ENCODE measurements at regions not wholly inside any gene's neighbourhood (a gene's known extent, or its start where the extent isn't known, plus 50 kb on each side); places are given as distances from the start of the nearest gene placed in this dataset.

- TF ChIP-seq BACH2 (CRISPR knock-in tag; IDR thresholded peaks at IDR 0.05; ENCODE audit: borderline replicate concordance) (no peak), CSDC2 (CRISPR knock-in tag; IDR thresholded peaks at IDR 0.05) (no peak), ZNF8 (CRISPR knock-in tag; IDR thresholded peaks at IDR 0.05) (no peak), OSR1 (CRISPR knock-in tag; IDR thresholded peaks at IDR 0.05) (no peak), ZNF565 (CRISPR knock-in tag; conservative IDR thresholded peaks at IDR 0.05; ENCODE audit: low read depth) (no peak), GLIS3 (CRISPR knock-in tag; IDR thresholded peaks at IDR 0.05) (no peak), ZC3H10 (CRISPR knock-in tag; IDR thresholded peaks at IDR 0.05) (no peak), TOX (CRISPR knock-in tag; IDR thresholded peaks at IDR 0.05; ENCODE audit: borderline replicate concordance) (no peak), PPARA (CRISPR knock-in tag; IDR thresholded peaks at IDR 0.05; ENCODE audit: borderline replicate concordance) (no peak), ESRRG (CRISPR knock-in tag; IDR thresholded peaks at IDR 0.05) (no peak), ARNTL (CRISPR knock-in tag; IDR thresholded peaks at IDR 0.05; ENCODE audit: borderline replicate concordance, low read depth) (no peak)
- ATAC-seq = no peak
Observed at GRCh38 chr3:46091046-46091445, 63.8 kb upstream of the XCR1 start.

GRCh38 chr3:46090161-46090591 lies 62.9 kb upstream of the XCR1 start:
- no peak for ATAC-seq

GRCh38 chr3:46089237-46090011 lies 62.1 kb upstream of the XCR1 start:
- no peak for ATAC-seq
- TF ChIP-seq RARB (CRISPR knock-in tag; IDR thresholded peaks at IDR 0.05) (no peak), ZC3H10 (CRISPR knock-in tag; IDR thresholded peaks at IDR 0.05) (no peak), TCF4 (CRISPR knock-in tag; IDR thresholded peaks at IDR 0.05; ENCODE audit: borderline replicate concordance) (no peak), BACH2 (CRISPR knock-in tag; IDR thresholded peaks at IDR 0.05; ENCODE audit: borderline replicate concordance) (no peak), TSHZ2 (CRISPR knock-in tag; IDR thresholded peaks at IDR 0.05) (no peak), ZNF70 (CRISPR knock-in tag; IDR thresholded peaks at IDR 0.05) (no peak)

More at GRCh38 chr3:46090161-46090591, 62.9 kb upstream of the XCR1 start:
- TF ChIP-seq PPARA (CRISPR knock-in tag; IDR thresholded peaks at IDR 0.05; ENCODE audit: borderline replicate concordance) = no peak
- no peak for TF ChIP-seq BACH2 (CRISPR knock-in tag; IDR thresholded peaks at IDR 0.05; ENCODE audit: borderline replicate concordance)
- TF ChIP-seq RARB (CRISPR knock-in tag; IDR thresholded peaks at IDR 0.05) = no peak
- TF ChIP-seq POU6F1 (CRISPR knock-in tag; IDR thresholded peaks at IDR 0.05; ENCODE audit: borderline replicate concordance, low read depth) = no peak
- TF ChIP-seq PATZ1 (CRISPR knock-in tag; IDR thresholded peaks at IDR 0.05; ENCODE audit: borderline replicate concordance) = no peak
- no peak for TF ChIP-seq ZC3H10 (CRISPR knock-in tag; IDR thresholded peaks at IDR 0.05)
- TF ChIP-seq CSRNP3 (CRISPR knock-in tag; IDR thresholded peaks at IDR 0.05) = no peak
- TF ChIP-seq SNAI2 (CRISPR knock-in tag; IDR thresholded peaks at IDR 0.05) = no peak
- no peak for TF ChIP-seq GLIS3 (CRISPR knock-in tag; IDR thresholded peaks at IDR 0.05)
- TF ChIP-seq ZNF70 (CRISPR knock-in tag; IDR thresholded peaks at IDR 0.05) = no peak
- TF ChIP-seq ZNF565 (CRISPR knock-in tag; conservative IDR thresholded peaks at IDR 0.05; ENCODE audit: low read depth) = no peak
- no peak for TF ChIP-seq OSR1 (CRISPR knock-in tag; IDR thresholded peaks at IDR 0.05)
- TF ChIP-seq TCF4 (CRISPR knock-in tag; IDR thresholded peaks at IDR 0.05; ENCODE audit: borderline replicate concordance) = no peak
- TF ChIP-seq ESRRG (CRISPR knock-in tag; IDR thresholded peaks at IDR 0.05) = no peak
- TF ChIP-seq ZNF8 (CRISPR knock-in tag; IDR thresholded peaks at IDR 0.05) = no peak
- TF ChIP-seq ZFP30 (CRISPR knock-in tag; IDR thresholded peaks at IDR 0.05) = no peak
- TF ChIP-seq ZFP3 (CRISPR knock-in tag; IDR thresholded peaks at IDR 0.05) = no peak
